GM19351 (cell line): ENCODE measurements at regions not wholly inside any gene's neighbourhood (a gene's known extent, or its start where the extent isn't known, plus 50 kb on each side); places are given as distances from the start of the nearest gene placed in this dataset.
"Not testable (repeated sequence)": the region's sequence is repeated elsewhere in the genome, so short reads cannot be mapped to it uniquely, and the experiment has no call there.

ENCODE experiments used
- ATAC-seq: cut with Tn5 transposase; IDR thresholded peaks from one replicate; pipeline ENCODE4 v1.9.1; 2021; ENCODE audit warnings: mild to moderate bottlenecking, moderate library complexity; ENCODE audit not compliant: unreplicated experiment

- no peak for ATAC-seq
Measured at GRCh38 chr16:64370112-64370511, 751.8 kb downstream of the CDH11 start.

- ATAC-seq, result no peak
Measured at GRCh38 chr16:64365448-64365931, 756.4 kb downstream of the CDH11 start.

- ATAC-seq, result no peak
Measured at GRCh38 chr16:64364894-64365293, 757.0 kb downstream of the CDH11 start.

GRCh38 chr16:64364416-64364815 is 757.4 kb downstream of the CDH11 start:
- ATAC-seq, result no peak

- no peak for ATAC-seq
Measured at GRCh38 chr16:64364016-64364415, 757.8 kb downstream of the CDH11 start.

GRCh38 chr16:64363039-64363438 is 758.8 kb downstream of the CDH11 start:
- ATAC-seq, result no peak

- ATAC-seq, result no peak
Measured at GRCh38 chr16:64362193-64362592, 759.7 kb downstream of the CDH11 start.

GRCh38 chr16:64361753-64362152 is 760.1 kb downstream of the CDH11 start:
- no peak for ATAC-seq

GRCh38 chr16:64358291-64358690 is 763.6 kb downstream of the CDH11 start:
- ATAC-seq, result no peak

- no peak for ATAC-seq
Measured at GRCh38 chr16:64356267-64356666, 765.6 kb downstream of the CDH11 start.

- no peak for ATAC-seq
Measured at GRCh38 chr16:64352246-64352645, 769.6 kb downstream of the CDH11 start.

- ATAC-seq, result no peak
Measured at GRCh38 chr16:64351121-64351520, 770.7 kb downstream of the CDH11 start.

- no peak for ATAC-seq
Measured at GRCh38 chr16:64346080-64346479, 775.8 kb downstream of the CDH11 start.

GRCh38 chr16:64345142-64345541 is 776.7 kb downstream of the CDH11 start:
- ATAC-seq, result no peak

- ATAC-seq, result not testable (repeated sequence)
Measured at GRCh38 chr16:64343820-64344443, 777.9 kb downstream of the CDH11 start.

GRCh38 chr16:64343061-64343819 is 778.6 kb downstream of the CDH11 start:
- ATAC-seq, result no peak

GRCh38 chr16:64341336-64341735 is 780.5 kb downstream of the CDH11 start:
- not testable (repeated sequence) for ATAC-seq

- no peak for ATAC-seq
Measured at GRCh38 chr16:64339052-64339770, 782.7 kb downstream of the CDH11 start.

GRCh38 chr16:64321881-64322280 is 800.0 kb downstream of the CDH11 start:
- no peak for ATAC-seq

GRCh38 chr16:64321066-64321465 is 800.8 kb downstream of the CDH11 start:
- no peak for ATAC-seq

- ATAC-seq, result no peak
Measured at GRCh38 chr16:64317601-64318000, 804.3 kb downstream of the CDH11 start.

GRCh38 chr16:64313726-64314125 is 808.1 kb downstream of the CDH11 start:
- no peak for ATAC-seq
